Kidney (tissue), 13 donors: ENCODE measurements at regions not wholly inside any gene's neighbourhood (a gene's known extent, or its start where the extent isn't known, plus 50 kb on each side); places are given as distances from the start of the nearest gene placed in this dataset.

ENCODE experiments used
- DNase-seq, 5 donors: peaks; one replicate each; pipeline ENCODE4 v3.0.0-alpha.2; 2013 to 2020
- FAIRE-seq: peaks from 2 replicates; lab custom pipeline; 2012; peaks lifted over from hg19 to GRCh38; lab: Jason Lieb, UNC
- H3K27ac ChIP-seq, 2 donors: one replicate each; pipeline ENCODE4 v1.7.0; 2013; ENCODE audit warnings: low read depth in 2 of 2, low read length in 2 of 2, inconsistent platforms in 1 of 2
- H3K27me3 ChIP-seq: one replicate; pipeline ENCODE4 v1.7.1; 2013; ENCODE audit warnings: low read length, inconsistent platforms; ENCODE audit not compliant: control insufficient read depth, insufficient read depth
- H3K36me3 ChIP-seq, 3 donors: one replicate each; pipeline versions ENCODE4 v1.7.0 to v1.7.1; 2013; ENCODE audit warnings: low read length in 3 of 3, control low read depth in 1 of 3, inconsistent platforms in 1 of 3; ENCODE audit not compliant: insufficient read depth in 3 of 3, control insufficient read depth in 2 of 3
- H3K4me1 ChIP-seq, 3 donors: one replicate each; pipeline versions ENCODE4 v1.7.0 to v1.7.1; 2013; ENCODE audit warnings: low read length in 3 of 3, inconsistent platforms in 1 of 3, low read depth in 1 of 3; ENCODE audit not compliant: control insufficient read depth in 2 of 3, insufficient read depth in 2 of 3
- H3K4me3 ChIP-seq, 3 donors: one replicate each; pipeline versions ENCODE4 v1.7.0 to v1.8.1; 2013; ENCODE audit warnings: low read length in 3 of 3, control low read depth in 1 of 3, inconsistent platforms in 1 of 3
- H3K9ac ChIP-seq, 3 donors: one replicate each; pipeline versions ENCODE4 v1.7.0 to v1.7.1; 2013; ENCODE audit warnings: low read length in 3 of 3, control low read depth in 1 of 3, inconsistent platforms in 1 of 3
- H3K9me3 ChIP-seq, 3 donors: one replicate each; pipeline versions ENCODE4 v1.7.0 to v1.7.1; 2013; ENCODE audit warnings: low read length in 3 of 3, control low read depth in 1 of 3, inconsistent platforms in 1 of 3; ENCODE audit not compliant: control insufficient read depth in 2 of 3, insufficient read depth in 1 of 3
- CTCF ChIP-seq: IDR thresholded peaks from 3 replicates; pipeline ENCODE4 v1.5.1; 2012; ENCODE audit warnings: mild to moderate bottlenecking, moderate library complexity, borderline replicate concordance; ENCODE audit not compliant: insufficient read depth; ENCODE audit errors: extremely low read depth
- intact Hi-C: fragments of 100-400 bp; cut with DNase I; formaldehyde crosslinking; loops from one replicate; pipeline ENCODE4 v1.11.1; 2022
- donor health status: control.
- donor health status: control.
- donor health status: control.
- donor health status: control.
- donor health status: control.
- donor health status: DM: yes; HTN: yes; CAD: no.
- donor health status: Normal renal cell carcinoma (clear cell type).

GRCh38 chr1:2860476-2861142, 59.1 kb upstream of the TTC34 start:
- Histone ChIP-seq H3K27ac (no peak overlapping the region), H3K9ac (no peak overlapping the region), H3K36me3 (no peaks in the 10 kb centered on the region), H3K4me3 (no peak overlapping the region), H3K9me3 (no peaks in the 10 kb centered on the region), H3K4me1 (no peaks in the 10 kb centered on the region), H3K27me3 (no peaks in the 10 kb centered on the region)
- TF ChIP-seq CTCF, result no peak
- DNase-seq (peak in 2 of 5 donors; percentile 35 to 61), FAIRE-seq (no peak)
- intact Hi-C loops, result no loop called here

- Histone ChIP-seq H3K9ac (no peak overlapping the region), H3K36me3 (no peaks in the 10 kb centered on the region), H3K27ac (no peak overlapping the region), H3K9me3 (no peaks in the 10 kb centered on the region), H3K4me1 (no peaks in the 10 kb centered on the region), H3K4me3 (no peak overlapping the region), H3K27me3 (no peaks in the 10 kb centered on the region)
- DNase-seq, result peak in 1 of 5 donors; percentile 54
- FAIRE-seq, result no peak
- intact Hi-C loops, result no loop called here
- no peak for TF ChIP-seq CTCF
Observed at GRCh38 chr1:2861143-2861987, 59.9 kb upstream of the TTC34 start.

- H3K36me3 ChIP-seq, result no peaks in the 10 kb centered on the region
- H3K4me1 ChIP-seq, result no peaks in the 10 kb centered on the region
- TF ChIP-seq CTCF, result no peak
- no peak overlapping the region for H3K27ac ChIP-seq
- peak in 2 of 5 donors; percentile 35 to 51 for DNase-seq
- H3K4me3 ChIP-seq, result no peak overlapping the region
- H3K9ac ChIP-seq, result no peak overlapping the region
- intact Hi-C loops, result no loop called here
- no peaks in the 10 kb centered on the region for H3K27me3 ChIP-seq
- no peak for FAIRE-seq
- no peaks in the 10 kb centered on the region for H3K9me3 ChIP-seq
Observed at GRCh38 chr1:2861988-2862813, 60.7 kb upstream of the TTC34 start.
